Esophagus muscularis mucosa (tissue), 4 donors: ENCODE measurements at regions not wholly inside any gene's neighbourhood (a gene's known extent, or its start where the extent isn't known, plus 50 kb on each side); places are given as distances from the start of the nearest gene placed in this dataset.

Experiments
- DNase-seq: peaks from one replicate; pipeline ENCODE4 v3.0.0-alpha.2; 2017; ENCODE audit errors: extremely low spot score
- H3K27ac ChIP-seq, 4 donors: fragments of 200-600 bp; sonication (generic); replicated peaks in 1 of 4; 1 replicate in 3 of 4; 2 replicates in 1 of 4; pipeline ENCODE4 v1.5.1; 2016 to 2019; ENCODE audit warnings: mild to moderate bottlenecking in 1 of 4
- H3K27me3 ChIP-seq, 4 donors: fragments of 200-600 bp; sonication (generic); one replicate each; pipeline versions ENCODE4 v1.5.1 to v1.6.0; 2016 to 2019
- H3K36me3 ChIP-seq, 4 donors: fragments of 200-600 bp; sonication (generic); one replicate each; pipeline ENCODE4 v1.5.1; 2016 to 2019
- H3K4me1 ChIP-seq, 4 donors: fragments of 200-600 bp; sonication (generic); one replicate each; pipeline ENCODE4 v1.5.1; 2016 to 2019
- H3K4me3 ChIP-seq, 4 donors: fragments of 200-600 bp; sonication (generic); 1 replicate in 2 of 4; 2 replicates in 2 of 4; pipeline ENCODE4 v1.5.1; 2016 to 2019; ENCODE audit warnings: mild to moderate bottlenecking in 4 of 4, moderate library complexity in 1 of 4
- H3K9me3 ChIP-seq, 4 donors: fragments of 200-600 bp; sonication (generic); 1 replicate in 3 of 4; 2 replicates in 1 of 4; pipeline ENCODE4 v1.5.1; 2016 to 2019
- EP300 ChIP-seq: sonication (generic); formaldehyde crosslinking; IDR thresholded peaks from one replicate; pipeline ENCODE4 v1.6.1; 2017; ENCODE audit warnings: antibody characterized with exemption
- POLR2A ChIP-seq: fragments of 450-650 bp; IDR thresholded peaks from one replicate; pipeline ENCODE4 v1.6.1; 2017; ENCODE audit warnings: antibody characterized with exemption, moderate library complexity, mild to moderate bottlenecking, low read depth
- POLR2AphosphoS5 ChIP-seq, 2 donors: sonication (generic); formaldehyde crosslinking; IDR thresholded peaks; one replicate each; pipeline ENCODE4 v1.6.1; 2017; ENCODE audit warnings: antibody characterized with exemption in 2 of 2
- WGBS: methylation state at CpG from one replicate; pipeline ENCODE4 v1.1.5; 2018; 5-methylcytosine and 5-hydroxymethylcytosine counted together
- intact Hi-C: fragments of 100-400 bp; cut with DNase I; formaldehyde crosslinking; loops from one replicate; pipeline ENCODE4 v1.15.1; 2023
- TF ChIP-seq, protein P1 (sequence below), 3 experiments: fragments of 200-600 bp in 2 of 3; fragments of 450-650 bp in 1 of 3; sonication (generic) in 2 of 3; IDR thresholded peaks; one replicate each; pipeline ENCODE4 v1.5.1; 2017 to 2019; ENCODE audit warnings: antibody characterized with exemption in 3 of 3, mild to moderate bottlenecking in 2 of 3, moderate library complexity in 1 of 3

DNA sequence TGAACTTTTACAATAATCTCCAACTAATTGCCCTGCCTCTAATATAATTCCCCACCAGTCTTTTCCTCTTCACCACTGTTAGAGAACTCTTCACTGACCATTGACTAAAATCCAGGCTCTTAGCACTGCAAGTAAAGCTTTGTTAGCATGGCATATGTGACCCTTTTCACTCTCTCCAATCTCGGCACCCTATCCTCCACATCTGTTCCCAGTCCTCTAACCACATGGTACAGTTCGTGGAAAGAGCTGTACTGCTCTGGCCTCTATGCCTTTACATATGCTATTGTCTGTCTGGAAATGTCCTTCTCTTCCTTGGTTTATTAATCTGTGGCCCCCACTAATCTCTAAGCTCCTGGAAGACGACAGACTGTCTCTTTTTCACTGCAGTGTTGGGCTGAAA, 63.0 kb upstream of the EIF2S2 start:
- Histone ChIP-seq H3K9me3 (no peaks in the 10 kb centered on the region), H3K4me3 (no peak overlapping the region), H3K4me1 (no peaks in the 10 kb centered on the region), H3K27me3 (no peaks in the 10 kb centered on the region), H3K27ac (no peak overlapping the region), H3K36me3 (no peaks in the 10 kb centered on the region)
- no peak for DNase-seq
- intact Hi-C loops = no loop called here
- TF ChIP-seq EP300 = no peak
- TF ChIP-seq POLR2A = no peak
- TF ChIP-seq POLR2AphosphoS5 (IDR thresholded peaks at IDR 0.05) = no peak
- TF ChIP-seq, protein P1, sequence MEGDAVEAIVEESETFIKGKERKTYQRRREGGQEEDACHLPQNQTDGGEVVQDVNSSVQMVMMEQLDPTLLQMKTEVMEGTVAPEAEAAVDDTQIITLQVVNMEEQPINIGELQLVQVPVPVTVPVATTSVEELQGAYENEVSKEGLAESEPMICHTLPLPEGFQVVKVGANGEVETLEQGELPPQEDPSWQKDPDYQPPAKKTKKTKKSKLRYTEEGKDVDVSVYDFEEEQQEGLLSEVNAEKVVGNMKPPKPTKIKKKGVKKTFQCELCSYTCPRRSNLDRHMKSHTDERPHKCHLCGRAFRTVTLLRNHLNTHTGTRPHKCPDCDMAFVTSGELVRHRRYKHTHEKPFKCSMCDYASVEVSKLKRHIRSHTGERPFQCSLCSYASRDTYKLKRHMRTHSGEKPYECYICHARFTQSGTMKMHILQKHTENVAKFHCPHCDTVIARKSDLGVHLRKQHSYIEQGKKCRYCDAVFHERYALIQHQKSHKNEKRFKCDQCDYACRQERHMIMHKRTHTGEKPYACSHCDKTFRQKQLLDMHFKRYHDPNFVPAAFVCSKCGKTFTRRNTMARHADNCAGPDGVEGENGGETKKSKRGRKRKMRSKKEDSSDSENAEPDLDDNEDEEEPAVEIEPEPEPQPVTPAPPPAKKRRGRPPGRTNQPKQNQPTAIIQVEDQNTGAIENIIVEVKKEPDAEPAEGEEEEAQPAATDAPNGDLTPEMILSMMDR (IDR thresholded peaks at IDR 0.05) = no peak
- 82% methylated on average over 3 of the region's 3 CpGs for WGBS

DNA sequence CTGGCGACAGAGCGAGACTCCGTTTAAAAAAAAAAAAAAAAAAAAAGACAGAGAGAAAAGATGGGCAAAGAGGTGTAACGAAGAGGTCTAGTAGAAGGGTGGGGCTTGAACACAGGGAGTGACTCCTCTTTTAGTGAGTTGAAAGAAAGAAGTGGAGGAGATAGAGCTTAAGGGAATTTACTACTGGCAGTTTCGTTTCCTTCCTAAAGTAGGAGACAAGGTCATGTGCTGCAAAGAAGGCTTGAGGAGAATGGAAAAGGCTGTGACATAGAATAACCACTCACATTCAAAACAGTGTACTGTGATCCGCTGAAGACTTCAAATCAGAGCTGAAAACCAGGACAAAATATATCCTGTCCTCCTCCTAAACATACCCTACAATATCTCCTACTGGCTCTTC, 63.8 kb upstream of the EIF2S2 start:
- 87% methylated on average over 6 of the region's 6 CpGs for WGBS
- TF ChIP-seq POLR2AphosphoS5 (IDR thresholded peaks at IDR 0.05) = no peak
- TF ChIP-seq, protein P1 (IDR thresholded peaks at IDR 0.05) = no peak
- TF ChIP-seq EP300 = no peak
- TF ChIP-seq POLR2A = no peak

DNA sequence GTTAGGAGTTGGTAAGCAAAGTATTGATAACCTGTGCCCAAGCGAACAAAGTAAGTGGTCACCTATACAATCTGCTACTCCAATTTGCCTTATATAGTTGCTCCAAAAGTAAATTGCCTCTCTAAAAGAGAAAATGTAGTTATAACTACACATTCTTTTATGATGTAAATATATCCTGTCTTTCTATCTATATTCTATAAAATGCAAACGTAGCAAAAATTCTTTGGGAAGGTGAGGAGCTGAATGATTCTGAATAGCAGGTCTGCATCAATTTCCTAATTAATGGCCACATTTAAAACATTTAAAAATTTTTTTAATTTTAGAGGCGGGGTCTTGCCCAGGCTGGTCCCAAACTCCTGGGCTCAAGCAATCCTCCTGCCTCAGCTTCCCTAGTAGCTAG, 64.2 kb upstream of the ASIP start:
- no peak overlapping the region for H3K27ac ChIP-seq
- H3K9me3 ChIP-seq = no peaks in the 10 kb centered on the region
- no peak for DNase-seq
- no peaks in the 10 kb centered on the region for H3K36me3 ChIP-seq
- intact Hi-C loops = no loop called here
- 89% methylated on average over 3 of the region's 3 CpGs for WGBS
- no peak overlapping the region for H3K4me3 ChIP-seq
- no peaks in the 10 kb centered on the region for H3K4me1 ChIP-seq
- TF ChIP-seq POLR2A (no peak), POLR2AphosphoS5 (IDR thresholded peaks at IDR 0.05) (no peak)
- TF ChIP-seq, protein P1 (IDR thresholded peaks at IDR 0.05) = no peak
- no peaks in the 10 kb centered on the region for H3K27me3 ChIP-seq

More for the DNA sequence above, 63.8 kb upstream of the EIF2S2 start:
- DNase-seq = no peak
- Histone ChIP-seq H3K27me3 (no peaks in the 10 kb centered on the region), H3K4me1 (no peaks in the 10 kb centered on the region), H3K27ac (no peak overlapping the region), H3K36me3 (no peaks in the 10 kb centered on the region), H3K4me3 (no peak overlapping the region), H3K9me3 (no peaks in the 10 kb centered on the region)
- intact Hi-C loops = no loop called here

DNA sequence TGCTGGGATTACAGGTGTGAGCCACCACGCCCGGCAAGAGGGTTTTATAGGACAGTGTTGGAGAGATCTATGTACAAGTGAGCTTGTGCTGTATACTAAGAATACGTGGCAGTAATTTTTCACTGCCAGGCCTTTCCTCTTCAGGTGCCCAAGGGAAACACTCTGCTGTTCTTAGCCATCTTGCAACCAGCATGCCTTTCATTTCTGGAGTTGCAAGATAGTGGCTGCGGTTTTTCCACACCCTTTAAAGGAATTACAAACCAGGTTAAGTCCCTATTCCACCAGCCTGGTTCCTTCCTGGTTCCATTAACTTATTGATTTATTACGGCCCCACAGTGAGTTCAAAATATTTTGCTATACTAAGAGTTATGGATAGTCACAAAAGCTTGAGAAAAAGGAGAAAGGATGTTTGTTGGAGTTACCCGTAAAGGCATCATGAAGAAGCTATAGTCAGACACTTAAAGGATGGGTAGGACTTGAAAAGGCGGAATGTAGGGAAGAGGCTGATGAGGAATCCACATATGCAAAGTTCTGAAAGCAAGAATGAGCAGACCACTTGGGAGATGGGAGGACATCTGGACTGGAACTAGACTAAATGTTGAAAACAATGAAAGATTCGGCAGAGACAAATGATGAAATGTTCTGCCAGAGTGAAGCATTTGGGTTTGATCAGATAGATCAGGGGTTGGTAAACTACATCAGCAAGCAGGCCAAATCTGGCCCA, 61.4 kb upstream of the ASIP start:
- WGBS = 92% methylated on average over 8 of the region's 8 CpGs
- DNase-seq = no peak
- Histone ChIP-seq H3K27ac (no peak overlapping the region), H3K27me3 (peaks cover 0 to 12% (median 0%) of the 10 kb centered on the region in 4 donors), H3K4me1 (no peaks in the 10 kb centered on the region), H3K36me3 (no peaks in the 10 kb centered on the region), H3K9me3 (no peaks in the 10 kb centered on the region), H3K4me3 (no peak overlapping the region)
- TF ChIP-seq, protein P1 (IDR thresholded peaks at IDR 0.05) = no peak
- TF ChIP-seq EP300 (no peak), POLR2AphosphoS5 (IDR thresholded peaks at IDR 0.05) (no peak), POLR2A (no peak)
- intact Hi-C loops = no loop called here
